Panc1 (cell line): ENCODE measurements at regions not wholly inside any gene's neighbourhood (a gene's known extent, or its start where the extent isn't known, plus 50 kb on each side); places are given as distances from the start of the nearest gene placed in this dataset.

Experiments
- ATAC-seq: fragments of 200-7000 bp; cut with Tn5 transposase; 2 replicates; pipeline ENCODE4 v1.9.1; 2020; ENCODE audit warnings: mild to moderate bottlenecking, moderate library complexity
- BruUV-seq: library from RNA; stranded (reverse); fragments of 400-500 nt; replicated peaks from 2 replicates; lab custom pipeline; 2021; lab: Mats Ljungman, UMichigan
- CTCF ChIA-PET: fragments of 300-600 bp; sonication (Branson Sonifier 250); formaldehyde crosslinking; loops from one replicate; lab custom pipeline; 2022; ENCODE audit warnings: antibody characterized with exemption; lab: Charles Lee
- POLR2A ChIA-PET: fragments of 300-600 bp; sonication (Branson Sonifier 250); formaldehyde crosslinking; loops from one replicate; lab custom pipeline; 2022; ENCODE audit warnings: antibody characterized with exemption; lab: Charles Lee
- DNase-seq: peaks from one replicate; pipeline ENCODE4 v3.0.0-alpha.2; 2010; ENCODE audit warnings: low read depth, low spot score
- H3K27ac ChIP-seq: 2 replicates; pipeline ENCODE4 v1.5.1; 2011; ENCODE audit warnings: mild to moderate bottlenecking, low read length, inconsistent platforms
- H3K27me3 ChIP-seq: fragments of 200-500 bp; sonication (Bioruptor generic); 2 replicates; pipeline ENCODE4 v1.6.0; 2014; ENCODE audit warnings: low read length, inconsistent platforms; ENCODE audit not compliant: control insufficient read depth, insufficient read depth
- H3K36me3 ChIP-seq: fragments of 200-500 bp; sonication (Bioruptor generic); 2 replicates; pipeline ENCODE4 v1.5.1; 2014; ENCODE audit warnings: inconsistent platforms, mild to moderate bottlenecking, low read length, moderate library complexity; ENCODE audit not compliant: control insufficient read depth, insufficient read depth
- H3K4me1 ChIP-seq: 2 replicates; pipeline ENCODE4 v1.5.1; 2011; ENCODE audit warnings: inconsistent platforms, mild to moderate bottlenecking, low read length, moderate library complexity; ENCODE audit not compliant: control insufficient read depth, insufficient read depth
- H3K4me3 ChIP-seq, 2 experiments: 2 replicates each; pipeline ENCODE4 v1.5.1; 2011 to 2012; ENCODE audit warnings: low read depth in 2 of 2, low read length in 2 of 2, mild to moderate bottlenecking in 2 of 2, inconsistent platforms in 1 of 2, moderate library complexity in 1 of 2
- H3K9me3 ChIP-seq: fragments of 200-500 bp; sonication (Bioruptor generic); 2 replicates; pipeline ENCODE4 v1.5.1; 2014; ENCODE audit warnings: low read depth, mild to moderate bottlenecking, inconsistent platforms, low read length, moderate library complexity; ENCODE audit not compliant: control insufficient read depth, insufficient read depth
- POLR2AphosphoS5 ChIP-seq: IDR thresholded peaks from 2 replicates; pipeline ENCODE4 v1.6.1; 2012; ENCODE audit warnings: mild to moderate bottlenecking, low read depth, low read length, moderate library complexity
- SIN3A ChIP-seq: IDR thresholded peaks from 2 replicates; pipeline ENCODE4 v1.6.1; 2012; ENCODE audit warnings: low read depth, mild to moderate bottlenecking, low read length, moderate library complexity, borderline replicate concordance; ENCODE audit not compliant: insufficient read depth
- TCF7L2 ChIP-seq: IDR thresholded peaks from 2 replicates; pipeline ENCODE4 v1.6.1; 2011; ENCODE audit warnings: mild to moderate bottlenecking, low read depth, low read length, inconsistent platforms
- in situ Hi-C: cut with HindIII; loops from 2 replicates; pipeline ENCODE4 v1.10.0; 2016; ENCODE audit warnings: low sequenced_read_pairs, low pct_unique_long_range_greater_than_20kb
- intact Hi-C: fragments of 100-400 bp; cut with micrococcal nuclease; formaldehyde crosslinking; loops from one replicate; pipeline ENCODE4 v1.10.0; 2022; ENCODE audit not compliant: unreplicated experiment
- TF ChIP-seq, protein P1 (sequence below): fragments of 450-650 bp; IDR thresholded peaks from 2 replicates; pipeline ENCODE4 v1.5.1; 2017; ENCODE audit warnings: mild to moderate bottlenecking
- TF ChIP-seq, protein P2 (sequence below), 2 experiments: IDR thresholded peaks; 2 replicates each; pipeline ENCODE4 v1.6.1; 2011 to 2012; ENCODE audit warnings: low read depth in 2 of 2, control low read depth in 1 of 2, low read length in 1 of 2, mild to moderate bottlenecking in 1 of 2, moderate library complexity in 1 of 2; ENCODE audit not compliant: insufficient read depth in 1 of 2

DNA sequence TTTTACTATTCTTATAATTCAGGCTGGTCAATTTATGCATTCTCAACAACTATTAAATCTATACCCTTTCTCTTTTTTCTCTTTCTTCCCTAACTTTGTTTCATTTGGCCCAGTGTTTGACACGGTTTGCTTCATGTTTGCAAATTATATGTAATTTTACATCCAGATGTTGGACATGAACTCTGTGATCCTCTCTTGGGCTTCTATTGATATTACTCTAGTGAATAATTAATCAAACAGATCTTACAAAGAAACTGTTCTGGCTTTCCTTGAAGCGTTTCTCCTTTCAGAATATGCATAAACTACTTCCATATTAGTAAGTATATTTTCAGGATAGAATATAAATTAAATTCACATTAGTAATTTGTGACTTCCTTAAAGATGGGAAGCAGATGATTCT lies 225.1 kb upstream of the TMEFF2 start:
- in situ Hi-C loops: no loop called here
- no peak overlapping the region for H3K4me3 ChIP-seq
- H3K27me3 ChIP-seq: no peaks in the 10 kb centered on the region
- intact Hi-C loops: no loop called here
- H3K4me1 ChIP-seq: no peaks in the 10 kb centered on the region
- TF ChIP-seq POLR2AphosphoS5: no peak
- no peak for TF ChIP-seq SIN3A
- TF ChIP-seq, protein P1, sequence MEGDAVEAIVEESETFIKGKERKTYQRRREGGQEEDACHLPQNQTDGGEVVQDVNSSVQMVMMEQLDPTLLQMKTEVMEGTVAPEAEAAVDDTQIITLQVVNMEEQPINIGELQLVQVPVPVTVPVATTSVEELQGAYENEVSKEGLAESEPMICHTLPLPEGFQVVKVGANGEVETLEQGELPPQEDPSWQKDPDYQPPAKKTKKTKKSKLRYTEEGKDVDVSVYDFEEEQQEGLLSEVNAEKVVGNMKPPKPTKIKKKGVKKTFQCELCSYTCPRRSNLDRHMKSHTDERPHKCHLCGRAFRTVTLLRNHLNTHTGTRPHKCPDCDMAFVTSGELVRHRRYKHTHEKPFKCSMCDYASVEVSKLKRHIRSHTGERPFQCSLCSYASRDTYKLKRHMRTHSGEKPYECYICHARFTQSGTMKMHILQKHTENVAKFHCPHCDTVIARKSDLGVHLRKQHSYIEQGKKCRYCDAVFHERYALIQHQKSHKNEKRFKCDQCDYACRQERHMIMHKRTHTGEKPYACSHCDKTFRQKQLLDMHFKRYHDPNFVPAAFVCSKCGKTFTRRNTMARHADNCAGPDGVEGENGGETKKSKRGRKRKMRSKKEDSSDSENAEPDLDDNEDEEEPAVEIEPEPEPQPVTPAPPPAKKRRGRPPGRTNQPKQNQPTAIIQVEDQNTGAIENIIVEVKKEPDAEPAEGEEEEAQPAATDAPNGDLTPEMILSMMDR: no peak
- TF ChIP-seq, protein P2, sequence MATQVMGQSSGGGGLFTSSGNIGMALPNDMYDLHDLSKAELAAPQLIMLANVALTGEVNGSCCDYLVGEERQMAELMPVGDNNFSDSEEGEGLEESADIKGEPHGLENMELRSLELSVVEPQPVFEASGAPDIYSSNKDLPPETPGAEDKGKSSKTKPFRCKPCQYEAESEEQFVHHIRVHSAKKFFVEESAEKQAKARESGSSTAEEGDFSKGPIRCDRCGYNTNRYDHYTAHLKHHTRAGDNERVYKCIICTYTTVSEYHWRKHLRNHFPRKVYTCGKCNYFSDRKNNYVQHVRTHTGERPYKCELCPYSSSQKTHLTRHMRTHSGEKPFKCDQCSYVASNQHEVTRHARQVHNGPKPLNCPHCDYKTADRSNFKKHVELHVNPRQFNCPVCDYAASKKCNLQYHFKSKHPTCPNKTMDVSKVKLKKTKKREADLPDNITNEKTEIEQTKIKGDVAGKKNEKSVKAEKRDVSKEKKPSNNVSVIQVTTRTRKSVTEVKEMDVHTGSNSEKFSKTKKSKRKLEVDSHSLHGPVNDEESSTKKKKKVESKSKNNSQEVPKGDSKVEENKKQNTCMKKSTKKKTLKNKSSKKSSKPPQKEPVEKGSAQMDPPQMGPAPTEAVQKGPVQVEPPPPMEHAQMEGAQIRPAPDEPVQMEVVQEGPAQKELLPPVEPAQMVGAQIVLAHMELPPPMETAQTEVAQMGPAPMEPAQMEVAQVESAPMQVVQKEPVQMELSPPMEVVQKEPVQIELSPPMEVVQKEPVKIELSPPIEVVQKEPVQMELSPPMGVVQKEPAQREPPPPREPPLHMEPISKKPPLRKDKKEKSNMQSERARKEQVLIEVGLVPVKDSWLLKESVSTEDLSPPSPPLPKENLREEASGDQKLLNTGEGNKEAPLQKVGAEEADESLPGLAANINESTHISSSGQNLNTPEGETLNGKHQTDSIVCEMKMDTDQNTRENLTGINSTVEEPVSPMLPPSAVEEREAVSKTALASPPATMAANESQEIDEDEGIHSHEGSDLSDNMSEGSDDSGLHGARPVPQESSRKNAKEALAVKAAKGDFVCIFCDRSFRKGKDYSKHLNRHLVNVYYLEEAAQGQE (IDR thresholded peaks at IDR 0.05; ENCODE audit: insufficient read depth in 1 of 2, low read depth in 2 of 2, low read length in 1 of 2): no peak
- TF ChIP-seq TCF7L2: no peak
- DNase-seq (no peak), ATAC-seq (no peak)
- no peaks in the 10 kb centered on the region for H3K9me3 ChIP-seq
- CTCF ChIA-PET: no interaction called here
- POLR2A ChIA-PET: no interaction called here
- BruUV-seq: no TSS peak
- no peaks in the 10 kb centered on the region for H3K36me3 ChIP-seq
- no peak overlapping the region for H3K27ac ChIP-seq

DNA sequence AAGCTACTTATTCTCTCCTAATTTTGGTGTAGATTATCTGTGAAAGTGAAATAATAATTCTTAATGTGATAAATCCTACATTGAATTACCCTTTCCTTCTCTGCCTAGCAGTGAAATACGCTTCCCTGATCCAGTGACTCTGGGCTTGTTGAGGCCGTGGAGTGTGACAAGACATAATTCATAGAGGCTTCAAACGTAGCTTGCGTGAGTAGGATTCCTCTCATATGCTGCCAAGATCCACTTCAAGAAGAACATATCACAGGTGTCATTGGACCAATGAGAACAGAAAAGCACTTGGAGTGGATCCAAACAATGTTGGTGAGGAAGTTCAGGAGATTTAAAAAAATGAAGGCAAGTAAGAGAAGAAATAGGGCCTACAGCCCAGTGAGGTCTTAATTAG lies 221.3 kb upstream of the TMEFF2 start:
- intact Hi-C loops: no loop called here
- Histone ChIP-seq H3K4me3 (no peak overlapping the region), H3K9me3 (no peaks in the 10 kb centered on the region), H3K4me1 (no peaks in the 10 kb centered on the region), H3K27ac (no peak overlapping the region), H3K36me3 (no peaks in the 10 kb centered on the region), H3K27me3 (no peaks in the 10 kb centered on the region)
- POLR2A ChIA-PET: no interaction called here
- no TSS peak for BruUV-seq
- ATAC-seq: no peak
- in situ Hi-C loops: no loop called here
- TF ChIP-seq TCF7L2: no peak
- TF ChIP-seq, protein P2 (IDR thresholded peaks at IDR 0.05; ENCODE audit: insufficient read depth in 1 of 2, low read depth in 2 of 2, low read length in 1 of 2): no peak
- no peak for TF ChIP-seq SIN3A
- no peak for TF ChIP-seq POLR2AphosphoS5
- TF ChIP-seq, protein P1: no peak
- CTCF ChIA-PET: no interaction called here
- no peak for DNase-seq
